Prostate gland (tissue), 2 donors: ENCODE measurements at regions not wholly inside any gene's neighbourhood (a gene's known extent, or its start where the extent isn't known, plus 50 kb on each side); places are given as distances from the start of the nearest gene placed in this dataset.

ENCODE experiments used
- POLR2A ChIP-seq: fragments of 450-650 bp; IDR thresholded peaks from one replicate; pipeline ENCODE4 v1.6.1; 2016; ENCODE audit warnings: antibody characterized with exemption, mild to moderate bottlenecking
- POLR2AphosphoS5 ChIP-seq: sonication (generic); formaldehyde crosslinking; IDR thresholded peaks from one replicate; pipeline ENCODE4 v1.6.1; 2017; ENCODE audit warnings: antibody characterized with exemption
- TF ChIP-seq, protein P1 (sequence below), 4 experiments: fragments of 200-600 bp in 2 of 4; fragments of 450-650 bp in 2 of 4; sonication (generic) in 2 of 4; IDR thresholded peaks; 1 replicate in 3 of 4; 2 replicates in 1 of 4; pipeline ENCODE4 v1.5.1; 2016 to 2019; ENCODE audit warnings: antibody characterized with exemption in 4 of 4, mild to moderate bottlenecking in 2 of 4, moderate library complexity in 2 of 4

DNA sequence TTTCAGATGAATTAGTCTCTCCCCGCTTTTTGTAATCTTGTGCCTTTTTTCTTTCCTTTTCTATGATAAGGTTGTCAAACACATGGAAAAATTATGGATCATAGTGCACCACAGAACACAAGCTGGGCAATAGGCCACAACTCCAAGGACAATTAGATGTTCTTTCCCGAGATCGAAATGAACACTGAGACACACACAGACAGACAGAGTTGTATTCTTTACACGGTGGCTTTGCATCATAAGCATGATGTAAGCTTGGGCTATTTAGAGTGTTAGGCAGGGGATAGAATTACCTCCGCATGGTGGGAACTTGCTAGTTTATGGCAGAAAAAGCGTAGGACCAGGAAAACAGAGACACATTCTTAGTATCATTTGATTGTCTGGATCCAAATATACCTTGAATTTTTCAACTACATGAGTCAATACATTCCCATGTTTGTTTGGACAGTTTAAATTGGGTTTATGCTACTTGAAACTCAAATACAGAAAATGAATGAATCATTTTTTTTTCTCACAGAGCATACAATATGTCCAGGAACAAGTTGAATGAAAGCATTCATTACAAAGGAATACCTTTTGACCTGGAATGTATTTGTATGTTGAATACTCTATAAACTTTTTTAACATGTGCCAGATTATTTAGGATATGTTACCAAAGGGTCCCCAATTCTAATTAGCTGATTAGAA is 1611.5 kb upstream of the TMEFF2 start:
- TF ChIP-seq, protein P1, sequence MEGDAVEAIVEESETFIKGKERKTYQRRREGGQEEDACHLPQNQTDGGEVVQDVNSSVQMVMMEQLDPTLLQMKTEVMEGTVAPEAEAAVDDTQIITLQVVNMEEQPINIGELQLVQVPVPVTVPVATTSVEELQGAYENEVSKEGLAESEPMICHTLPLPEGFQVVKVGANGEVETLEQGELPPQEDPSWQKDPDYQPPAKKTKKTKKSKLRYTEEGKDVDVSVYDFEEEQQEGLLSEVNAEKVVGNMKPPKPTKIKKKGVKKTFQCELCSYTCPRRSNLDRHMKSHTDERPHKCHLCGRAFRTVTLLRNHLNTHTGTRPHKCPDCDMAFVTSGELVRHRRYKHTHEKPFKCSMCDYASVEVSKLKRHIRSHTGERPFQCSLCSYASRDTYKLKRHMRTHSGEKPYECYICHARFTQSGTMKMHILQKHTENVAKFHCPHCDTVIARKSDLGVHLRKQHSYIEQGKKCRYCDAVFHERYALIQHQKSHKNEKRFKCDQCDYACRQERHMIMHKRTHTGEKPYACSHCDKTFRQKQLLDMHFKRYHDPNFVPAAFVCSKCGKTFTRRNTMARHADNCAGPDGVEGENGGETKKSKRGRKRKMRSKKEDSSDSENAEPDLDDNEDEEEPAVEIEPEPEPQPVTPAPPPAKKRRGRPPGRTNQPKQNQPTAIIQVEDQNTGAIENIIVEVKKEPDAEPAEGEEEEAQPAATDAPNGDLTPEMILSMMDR (IDR thresholded peaks at IDR 0.05), result no peak
- TF ChIP-seq POLR2A (no peak), POLR2AphosphoS5 (no peak)
